ENCODE measurements at regions not wholly inside any gene's neighbourhood (a gene's known extent, or its start where the extent isn't known, plus 50 kb on each side); places are given as distances from the start of the nearest gene placed in this dataset.

GRCh38 chr3:139121513-139122220 is 77.0 kb upstream of the PRR23C start (continued):
- no peak for TF ChIP-seq CTCF (IDR thresholded peaks at IDR 0.05 in 2 of 3, conservative IDR thresholded peaks at IDR 0.05 in 1 of 3; ENCODE audit: insufficient read depth in 2 of 3, low read depth in 1 of 3, low read length in 3 of 3)
- TF ChIP-seq NRF1 (conservative IDR thresholded peaks at IDR 0.05 in 1 of 2, IDR thresholded peaks at IDR 0.05 in 1 of 2), result no peak
- TF ChIP-seq THRAP3 (IDR thresholded peaks at IDR 0.05; ENCODE audit: borderline replicate concordance), result no peak
- peak; percentile 68 for TF ChIP-seq CREM (IDR thresholded peaks at IDR 0.05; ENCODE audit: low read depth)
- TF ChIP-seq ZNF347 (CRISPR knock-in tag; IDR thresholded peaks at IDR 0.05; ENCODE audit: low read depth), result no peak
- peak; percentile 46; the same call in 1 of the 2 replicates for TF ChIP-seq RNF2 (IDR thresholded peaks at IDR 0.05)
- TF ChIP-seq ZNF609 (CRISPR knock-in tag; IDR thresholded peaks at IDR 0.05; ENCODE audit: borderline replicate concordance), result no peak
- TF ChIP-seq NFIC (IDR thresholded peaks at IDR 0.05), result peak; percentile 75
- TF ChIP-seq BCLAF1 (IDR thresholded peaks at IDR 0.05; ENCODE audit: borderline replicate concordance in 1 of 2, control insufficient read depth in 1 of 2, low read depth in 2 of 2, low read length in 1 of 2), result no peak
- no peak for TF ChIP-seq TCF15 (CRISPR knock-in tag; IDR thresholded peaks at IDR 0.05)
- no peak for TF ChIP-seq E2F5 (CRISPR knock-in tag; IDR thresholded peaks at IDR 0.05)
- TF ChIP-seq NUFIP1 (IDR thresholded peaks at IDR 0.05; ENCODE audit: partially characterized antibody), result no peak
- TF ChIP-seq ID3 (CRISPR knock-in tag; IDR thresholded peaks at IDR 0.05), result no peak
- TF ChIP-seq ID3 (tag; IDR thresholded peaks at IDR 0.05), result peak; percentile 50
- peak; percentile 69 for TF ChIP-seq CBFA2T2 (conservative IDR thresholded peaks at IDR 0.05)
- peak in 1 of 2 experiments; percentile 77; a peak in 2 of 4 replicates for TF ChIP-seq RCOR1 (IDR thresholded peaks at IDR 0.05; ENCODE audit: borderline replicate concordance in 1 of 2, low read depth in 2 of 2, low read length in 2 of 2)
